IPS-18c (cell line): ENCODE measurements at regions not wholly inside any gene's neighbourhood (a gene's known extent, or its start where the extent isn't known, plus 50 kb on each side); places are given as distances from the start of the nearest gene placed in this dataset.
"Not testable (repeated sequence)": the region's sequence is repeated elsewhere in the genome, so short reads cannot be mapped to it uniquely, and the experiment has no call there.

Source experiments
- H3K4me3 ChIP-seq: 2 replicates; pipeline ENCODE4 v1.7.0; 2013; ENCODE audit warnings: low read depth, mild to moderate bottlenecking, low read length, moderate library complexity; ENCODE audit not compliant: insufficient read depth
- H3K9me3 ChIP-seq: one replicate; pipeline ENCODE4 v1.6.1; 2013; ENCODE audit warnings: mild to moderate bottlenecking, low read length, moderate library complexity; ENCODE audit not compliant: control insufficient read depth, insufficient read depth

GRCh38 chr12:34212651-34213050 lies 190.4 kb downstream of the ALG10 start:
- H3K9me3 ChIP-seq, result peaks cover 14% of the 10 kb centered on the region
- H3K4me3 ChIP-seq, result no peak overlapping the region

GRCh38 chr12:34214011-34214410 lies 191.7 kb downstream of the ALG10 start:
- H3K9me3 ChIP-seq, result peaks cover 11% of the 10 kb centered on the region
- H3K4me3 ChIP-seq, result no peak overlapping the region

- H3K9me3 ChIP-seq, result peaks cover 8% of the 10 kb centered on the region
- H3K4me3 ChIP-seq, result no peak overlapping the region
These were observed 193.1 kb downstream of the ALG10 start for GRCh38 chr12:34215213-34215892.

GRCh38 chr12:34215893-34216285 lies 193.6 kb downstream of the ALG10 start:
- Histone ChIP-seq H3K4me3 (no peak overlapping the region), H3K9me3 (peaks cover 8% of the 10 kb centered on the region)

- Histone ChIP-seq H3K9me3 (peaks cover 4% of the 10 kb centered on the region), H3K4me3 (no peak overlapping the region)
These were observed 195.4 kb downstream of the ALG10 start for GRCh38 chr12:34217660-34218059.

- Histone ChIP-seq H3K4me3 (peak overlapping the region; percentile 38), H3K9me3 (peaks cover 6% of the 10 kb centered on the region)
These were observed 196.1 kb downstream of the ALG10 start for GRCh38 chr12:34218193-34219045.

GRCh38 chr12:34219046-34219770 lies 196.9 kb downstream of the ALG10 start:
- Histone ChIP-seq H3K9me3 (peaks cover 6% of the 10 kb centered on the region), H3K4me3 (peak overlapping the region; percentile 38; the same call in 1 of the 2 replicates)

GRCh38 chr12:34220079-34220478 lies 197.8 kb downstream of the ALG10 start:
- not testable (repeated sequence) for H3K9me3 ChIP-seq, H3K4me3 ChIP-seq

GRCh38 chr12:34223640-34224039 lies 201.3 kb downstream of the ALG10 start:
- H3K9me3 ChIP-seq, result peaks cover 4% of the 10 kb centered on the region
- no peak overlapping the region for H3K4me3 ChIP-seq

- not testable (repeated sequence) for H3K9me3 ChIP-seq, H3K4me3 ChIP-seq
These were observed 203.7 kb downstream of the ALG10 start for GRCh38 chr12:34226044-34226443.

- H3K9me3 ChIP-seq, H3K4me3 ChIP-seq: not testable (repeated sequence)
These were observed 205.8 kb downstream of the ALG10 start for GRCh38 chr12:34228046-34228445.

GRCh38 chr12:34229033-34229432 lies 206.7 kb downstream of the ALG10 start:
- not testable (repeated sequence) for H3K4me3 ChIP-seq, H3K9me3 ChIP-seq

GRCh38 chr12:34233618-34234017 lies 211.3 kb downstream of the ALG10 start:
- H3K4me3 ChIP-seq, result no peak overlapping the region
- peaks cover 7% of the 10 kb centered on the region for H3K9me3 ChIP-seq

- no peak overlapping the region for H3K4me3 ChIP-seq
- peaks cover 5% of the 10 kb centered on the region for H3K9me3 ChIP-seq
These were observed 213.8 kb downstream of the ALG10 start for GRCh38 chr12:34236073-34236472.

- Histone ChIP-seq H3K4me3 (no peak overlapping the region), H3K9me3 (no peaks in the 10 kb centered on the region)
These were observed 222.3 kb downstream of the ALG10 start for GRCh38 chr12:34244608-34245007.

GRCh38 chr12:34249271-34249670 lies 227.0 kb downstream of the ALG10 start:
- no peaks in the 10 kb centered on the region for H3K9me3 ChIP-seq
- H3K4me3 ChIP-seq, result no peak overlapping the region

GRCh38 chr12:34251879-34252278 lies 229.6 kb downstream of the ALG10 start:
- H3K9me3 ChIP-seq, H3K4me3 ChIP-seq: not testable (repeated sequence)

- H3K4me3 ChIP-seq, result no peak overlapping the region
- H3K9me3 ChIP-seq, result no peaks in the 10 kb centered on the region
These were observed 231.4 kb downstream of the ALG10 start for GRCh38 chr12:34253674-34254073.
